OCI-LY1 (cell line): ENCODE measurements at regions not wholly inside any gene's neighbourhood (a gene's known extent, or its start where the extent isn't known, plus 50 kb on each side); places are given as distances from the start of the nearest gene placed in this dataset.

ENCODE experiments used
- EZH2 ChIP-seq: fragments of 200-600 bp; sonication (generic), shearing (Covaris generic); IDR thresholded peaks from 2 replicates; pipeline ENCODE4 v1.8.0; 2017; ENCODE audit warnings: borderline replicate concordance, mixed run types, mild to moderate bottlenecking, antibody characterized with exemption, low read length, moderate library complexity, mixed read lengths
- TF ChIP-seq, protein P1 (sequence below): fragments of 200-600 bp; sonication (generic), shearing (Covaris generic); IDR thresholded peaks from 2 replicates; pipeline ENCODE4 v1.5.1; 2017; ENCODE audit warnings: mild to moderate bottlenecking, antibody characterized with exemption, low read length, moderate library complexity, mixed read lengths

GRCh38 chr5:54828151-54828550, 157.2 kb downstream of the ESM1 start:
- TF ChIP-seq, protein P1, sequence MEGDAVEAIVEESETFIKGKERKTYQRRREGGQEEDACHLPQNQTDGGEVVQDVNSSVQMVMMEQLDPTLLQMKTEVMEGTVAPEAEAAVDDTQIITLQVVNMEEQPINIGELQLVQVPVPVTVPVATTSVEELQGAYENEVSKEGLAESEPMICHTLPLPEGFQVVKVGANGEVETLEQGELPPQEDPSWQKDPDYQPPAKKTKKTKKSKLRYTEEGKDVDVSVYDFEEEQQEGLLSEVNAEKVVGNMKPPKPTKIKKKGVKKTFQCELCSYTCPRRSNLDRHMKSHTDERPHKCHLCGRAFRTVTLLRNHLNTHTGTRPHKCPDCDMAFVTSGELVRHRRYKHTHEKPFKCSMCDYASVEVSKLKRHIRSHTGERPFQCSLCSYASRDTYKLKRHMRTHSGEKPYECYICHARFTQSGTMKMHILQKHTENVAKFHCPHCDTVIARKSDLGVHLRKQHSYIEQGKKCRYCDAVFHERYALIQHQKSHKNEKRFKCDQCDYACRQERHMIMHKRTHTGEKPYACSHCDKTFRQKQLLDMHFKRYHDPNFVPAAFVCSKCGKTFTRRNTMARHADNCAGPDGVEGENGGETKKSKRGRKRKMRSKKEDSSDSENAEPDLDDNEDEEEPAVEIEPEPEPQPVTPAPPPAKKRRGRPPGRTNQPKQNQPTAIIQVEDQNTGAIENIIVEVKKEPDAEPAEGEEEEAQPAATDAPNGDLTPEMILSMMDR = no peak
- TF ChIP-seq EZH2 = no peak
